Common myeloid progenitor, CD34-positive (primary cell): ENCODE measurements at regions not wholly inside any gene's neighbourhood (a gene's known extent, or its start where the extent isn't known, plus 50 kb on each side); places are given as distances from the start of the nearest gene placed in this dataset.

ENCODE experiments used
- CTCF ChIA-PET: fragments of 350-600 bp; sonication (Branson Sonifier 250); formaldehyde crosslinking; loops from one replicate; lab custom pipeline; 2021; ENCODE audit warnings: antibody characterized with exemption; lab: Charles Lee
- POLR2A ChIA-PET: fragments of 350-600 bp; sonication (Branson Sonifier 250); formaldehyde crosslinking; loops from one replicate; lab custom pipeline; 2021; ENCODE audit warnings: antibody characterized with exemption; lab: Charles Lee
- DNase-seq, 3 donors: peaks; one replicate each; pipeline versions ENCODE4 v3.0.0 to v3.0.0-alpha.2; 2013
- H3K27ac ChIP-seq, 2 experiments: 1 replicate in 1 of 2; 2 replicates in 1 of 2; pipeline ENCODE4 v1.7.0; 2013; ENCODE audit warnings: inconsistent platforms in 2 of 2, low read length in 2 of 2, mild to moderate bottlenecking in 2 of 2, low read depth in 1 of 2, moderate library complexity in 1 of 2; ENCODE audit not compliant: severe bottlenecking in 2 of 2, insufficient read depth in 1 of 2, poor library complexity in 1 of 2
- H3K27me3 ChIP-seq, 5 experiments: replicated peaks in 2 of 5; 1 replicate in 3 of 5; 2 replicates in 2 of 5; pipeline versions ENCODE4 v1.6.1 to v1.7.0; 2013; ENCODE audit warnings: low read length in 4 of 5, mild to moderate bottlenecking in 2 of 5, moderate library complexity in 2 of 5, inconsistent platforms in 1 of 5; ENCODE audit not compliant: insufficient read depth in 5 of 5, control insufficient read depth in 4 of 5
- H3K36me3 ChIP-seq, 4 experiments: 1 replicate in 2 of 4; 2 replicates in 2 of 4; pipeline versions ENCODE4 v1.6.1 to v1.7.0; 2013; ENCODE audit warnings: low read length in 3 of 4, control low read depth in 1 of 4, mild to moderate bottlenecking in 1 of 4; ENCODE audit not compliant: control insufficient read depth in 4 of 4, insufficient read depth in 4 of 4
- H3K4me1 ChIP-seq, 4 experiments: 1 replicate in 3 of 4; 2 replicates in 1 of 4; pipeline versions ENCODE4 v1.6.1 to v1.7.1; 2013; ENCODE audit warnings: low read length in 3 of 4, mild to moderate bottlenecking in 3 of 4, control low read depth in 1 of 4, inconsistent platforms in 1 of 4, moderate library complexity in 1 of 4; ENCODE audit not compliant: control insufficient read depth in 4 of 4, insufficient read depth in 4 of 4; ENCODE audit errors: control extremely low read depth in 1 of 4
- H3K4me3 ChIP-seq, 7 experiments: 1 replicate in 4 of 7; 2 replicates in 3 of 7; pipeline versions ENCODE4 v1.5.1 to v1.7.0; 2013; ENCODE audit warnings: mild to moderate bottlenecking in 7 of 7, low read length in 6 of 7, moderate library complexity in 6 of 7, inconsistent platforms in 2 of 7, low read depth in 2 of 7, control low read depth in 1 of 7; ENCODE audit not compliant: insufficient read depth in 4 of 7, control insufficient read depth in 1 of 7; ENCODE audit errors: extremely low read depth in 1 of 7
- H3K9me3 ChIP-seq, 5 experiments: 1 replicate in 4 of 5; 2 replicates in 1 of 5; pipeline versions ENCODE4 v1.6.1 to v1.7.1; 2013; ENCODE audit warnings: low read length in 4 of 5, mild to moderate bottlenecking in 2 of 5, inconsistent platforms in 1 of 5, low read depth in 1 of 5, moderate library complexity in 1 of 5; ENCODE audit not compliant: control insufficient read depth in 4 of 5, insufficient read depth in 2 of 5; ENCODE audit errors: control extremely low read depth in 1 of 5
- WGBS: methylation state at CpG from one replicate; pipeline ENCODE4 v1.1.5; 2013; ENCODE audit not compliant: insufficient coverage; 5-methylcytosine and 5-hydroxymethylcytosine counted together

DNA sequence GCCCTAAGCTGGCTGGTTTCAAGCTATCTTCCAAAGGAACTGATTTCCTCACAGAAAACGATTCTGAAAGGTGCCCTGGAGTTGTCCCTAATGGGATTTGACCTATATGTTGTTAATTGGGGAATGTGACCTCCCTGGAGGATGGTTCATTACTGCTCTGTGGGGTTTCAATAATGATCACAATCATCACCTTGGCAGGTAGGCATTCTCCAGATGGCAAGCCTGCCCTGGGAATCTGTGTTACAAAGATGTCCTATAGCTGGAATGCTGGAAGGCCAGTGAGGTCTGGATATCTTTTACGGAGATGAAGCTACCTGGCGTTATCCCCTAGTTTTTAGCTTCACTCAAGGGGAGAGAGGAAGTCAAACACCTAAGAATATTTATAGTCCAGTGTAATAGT is 167.6 kb downstream of the TTC8 start:
- 86% methylated on average over 1 of the region's 3 CpGs for WGBS
- Histone ChIP-seq H3K36me3 (no peaks in the 10 kb centered on the region), H3K4me3 (no peak overlapping the region), H3K27ac (no peak overlapping the region), H3K4me1 (no peaks in the 10 kb centered on the region), H3K27me3 (peaks cover 0 to 4% (median 2%) of the 10 kb centered on the region in 5 experiments), H3K9me3 (peaks cover 0 to 16% (median 11%) of the 10 kb centered on the region in 5 experiments)
- no peak for DNase-seq
- ChIA-PET CTCF (no interaction called here), POLR2A (no interaction called here)

DNA sequence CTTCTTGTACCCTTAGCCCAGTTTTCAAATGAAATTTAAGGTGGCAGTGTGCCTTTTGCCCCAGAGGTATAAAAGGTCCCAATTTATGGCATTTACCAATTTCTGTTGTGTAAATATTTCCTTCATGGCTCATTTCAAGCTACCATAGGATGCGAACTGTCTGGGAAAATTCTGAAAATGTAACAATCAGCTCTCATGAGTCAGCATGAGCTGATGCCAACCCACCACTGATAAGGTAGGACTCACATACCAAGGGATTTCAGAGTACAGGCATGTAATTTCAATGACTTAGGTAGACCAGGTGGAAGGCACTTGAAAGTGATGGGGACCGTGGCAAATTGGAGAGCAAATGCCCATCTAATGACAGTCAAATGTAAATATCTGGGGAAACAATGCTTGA is 169.5 kb downstream of the TTC8 start:
- ChIA-PET CTCF (no interaction called here), POLR2A (no interaction called here)
- no peaks in the 10 kb centered on the region for H3K36me3 ChIP-seq
- no peaks in the 10 kb centered on the region for H3K4me1 ChIP-seq
- peaks cover 0 to 11% (median 7%) of the 10 kb centered on the region in 5 experiments for H3K9me3 ChIP-seq
- no peak for DNase-seq
- no peak overlapping the region for H3K27ac ChIP-seq
- peaks cover 0 to 6% (median 0%) of the 10 kb centered on the region in 5 experiments for H3K27me3 ChIP-seq
- H3K4me3 ChIP-seq, result no peak overlapping the region
- whole genome bisulfite sequencing, result 92% methylated on average over 2 of the region's 2 CpGs

DNA sequence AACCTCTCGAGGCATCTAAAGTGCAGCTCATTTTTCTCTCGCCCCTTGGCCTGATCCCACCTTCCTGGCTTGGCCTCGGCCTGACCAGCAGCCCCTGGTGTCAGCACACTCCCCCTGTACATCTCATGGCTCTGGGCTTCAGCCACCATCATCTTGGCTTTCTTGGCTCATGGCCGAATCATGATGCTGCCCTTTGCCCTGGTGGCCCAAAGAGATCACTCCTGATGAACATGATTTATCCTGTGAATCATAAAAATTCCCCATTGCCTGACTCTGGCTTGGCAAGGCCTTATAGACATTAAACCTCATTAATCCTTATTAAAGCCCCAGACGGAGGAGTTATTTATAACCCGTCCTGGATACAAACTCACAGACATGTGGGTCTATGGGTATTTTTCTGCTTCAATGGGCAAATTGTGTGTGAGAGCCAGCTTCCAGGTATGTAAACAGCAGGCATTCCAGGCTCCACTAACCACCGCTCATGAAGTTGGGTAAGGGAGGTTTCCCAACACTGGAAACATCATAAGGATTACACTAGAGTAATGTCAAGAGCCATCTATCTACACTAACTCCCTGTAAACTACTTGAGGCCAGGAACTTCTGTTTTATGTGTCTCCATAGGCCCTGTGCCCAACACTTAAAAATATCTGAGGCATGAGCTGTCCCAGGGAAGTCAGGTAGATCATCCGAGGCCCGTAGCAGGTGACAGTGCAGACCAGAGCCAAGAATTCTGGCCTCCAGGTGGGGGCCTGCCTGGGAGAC is 171.2 kb downstream of the TTC8 start:
- ChIA-PET CTCF (no interaction called here), POLR2A (no interaction called here)
- H3K36me3 ChIP-seq, result no peaks in the 10 kb centered on the region
- peaks cover 0 to 4% (median 1%) of the 10 kb centered on the region in 4 experiments for H3K4me1 ChIP-seq
- WGBS, result 92% methylated on average over 7 of the region's 9 CpGs
- peaks cover 0 to 9% (median 7%) of the 10 kb centered on the region in 5 experiments for H3K9me3 ChIP-seq
- peaks cover 0 to 6% (median 0%) of the 10 kb centered on the region in 5 experiments for H3K27me3 ChIP-seq
- DNase-seq, result no peak
- no peak overlapping the region for H3K4me3 ChIP-seq
- no peak overlapping the region for H3K27ac ChIP-seq

DNA sequence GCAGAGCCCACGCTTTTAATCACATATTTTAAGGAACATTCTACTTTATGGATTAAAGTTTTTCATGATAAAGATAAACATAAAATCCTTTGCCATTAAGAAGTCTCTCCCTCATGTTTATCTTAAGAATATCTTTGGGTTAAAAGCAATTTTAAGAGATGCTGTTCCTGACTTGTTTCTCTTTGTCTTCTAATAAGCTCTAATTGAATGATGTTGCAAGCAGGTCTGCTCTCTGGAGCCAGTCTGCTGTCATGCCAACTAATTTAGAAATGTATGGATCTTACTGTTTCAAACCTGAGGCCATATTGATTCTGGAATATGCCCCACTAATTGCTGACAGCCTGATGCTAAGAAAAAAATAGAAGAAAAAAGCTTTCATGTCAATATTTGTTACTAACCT is 173.6 kb downstream of the TTC8 start:
- WGBS, result no CpG with 5 or more reads among the region's 1 CpG
- CTCF ChIA-PET, result interaction anchor here (1.2 kb wide), 1 partner anchor 12 kb away, joined by 3 read pairs; no protein-coding TSS in a partner anchor

GRCh38 chr14:88999137-88999536 is 174.7 kb downstream of the TTC8 start:
- 98% methylated on average over 5 of the region's 5 CpGs for WGBS
- H3K36me3 ChIP-seq, result no peaks in the 10 kb centered on the region
- ChIA-PET POLR2A (no interaction called here), CTCF (no interaction called here)
- peaks cover 0 to 10% (median 4%) of the 10 kb centered on the region in 4 experiments for H3K4me1 ChIP-seq
- no peak for DNase-seq
- peaks cover 0 to 4% (median 0%) of the 10 kb centered on the region in 5 experiments for H3K9me3 ChIP-seq
- H3K4me3 ChIP-seq, result no peak overlapping the region
- no peak overlapping the region for H3K27ac ChIP-seq
- H3K27me3 ChIP-seq, result peaks cover 0 to 6% (median 0%) of the 10 kb centered on the region in 5 experiments

More for the DNA sequence above, 173.6 kb downstream of the TTC8 start:
- H3K27me3 ChIP-seq, result peaks cover 0 to 6% (median 0%) of the 10 kb centered on the region in 5 experiments
- no peak overlapping the region for H3K4me3 ChIP-seq
- H3K4me1 ChIP-seq, result peaks cover 0 to 10% (median 4%) of the 10 kb centered on the region in 4 experiments
- no peak overlapping the region for H3K27ac ChIP-seq
- H3K9me3 ChIP-seq, result peaks cover 0 to 4% (median 0%) of the 10 kb centered on the region in 5 experiments
- no peaks in the 10 kb centered on the region for H3K36me3 ChIP-seq
- no peak for DNase-seq
- POLR2A ChIA-PET, result no interaction called here

- H3K4me3 ChIP-seq, result no peak overlapping the region
- H3K9me3 ChIP-seq, result peaks cover 0 to 4% (median 0%) of the 10 kb centered on the region in 5 experiments
- CTCF ChIA-PET, result interaction anchor here (1.1 to 3.3 kb wide), 3 partner anchors 12 to 923 kb away, joined by 3 to 11 read pairs (median 3); no protein-coding TSS in a partner anchor
- WGBS, result 76% methylated on average over 9 of the region's 9 CpGs
- peak; percentile 80 to 92 (median 91) for DNase-seq
- peaks cover 0 to 5% (median 0%) of the 10 kb centered on the region in 5 experiments for H3K27me3 ChIP-seq
- H3K27ac ChIP-seq, result no peak overlapping the region
- H3K36me3 ChIP-seq, result no peaks in the 10 kb centered on the region
- H3K4me1 ChIP-seq, result peaks cover 0 to 10% (median 4%) of the 10 kb centered on the region in 4 experiments
- POLR2A ChIA-PET, result interaction anchor here (0.8 kb wide), 1 partner anchor 16 kb away, joined by 4 read pairs; no protein-coding TSS in a partner anchor
These were observed 175.8 kb downstream of the TTC8 start for GRCh38 chr14:89000007-89000942.
